Stimulated activated effector memory CD8-positive, alpha-beta T cell treated with anti-CD3 and anti-CD28 coated beads, Interleukin-12 subunit alpha, Interleukin-12 subunit beta, amount 100 ng/mL, for 72 hours (primary cell): ENCODE measurements at regions not wholly inside any gene's neighbourhood (a gene's known extent, or its start where the extent isn't known, plus 50 kb on each side); places are given as distances from the start of the nearest gene placed in this dataset.
"Not testable (repeated sequence)": the region's sequence is repeated elsewhere in the genome, so short reads cannot be mapped to it uniquely, and the experiment has no call there.

Experiments
- ATAC-seq: fragments of 150-1000 bp; cut with Tn5 transposase; 2 replicates; pipeline ENCODE4 v1.10.0; 2021
- DNase-seq, 2 donors: peaks; one replicate each; pipeline ENCODE4 v3.0.0; 2021 to 2022; ENCODE audit warnings: low spot score in 2 of 2
- H3K27ac Mint-ChIP-seq: one replicate; pipeline ENCODE4 v1.8.0; 2022; ENCODE audit warnings: mild to moderate bottlenecking, mixed read lengths
- H3K36me3 Mint-ChIP-seq: one replicate; pipeline ENCODE4 v1.8.0; 2022; ENCODE audit warnings: mild to moderate bottlenecking, mixed read lengths
- H3K4me1 Mint-ChIP-seq: one replicate; pipeline ENCODE4 v1.8.0; 2022; ENCODE audit warnings: mixed read lengths
- H3K4me3 Mint-ChIP-seq: one replicate; pipeline ENCODE4 v1.8.0; 2022; ENCODE audit warnings: mild to moderate bottlenecking, mixed read lengths
- H3K9me3 Mint-ChIP-seq: one replicate; pipeline ENCODE4 v1.8.0; 2022; ENCODE audit warnings: mixed read lengths

- Mint-ChIP-seq H3K27ac (no peak overlapping the region), H3K4me1 (no peaks in the 10 kb centered on the region), H3K9me3 (peaks cover 2% of the 10 kb centered on the region), H3K36me3 (no peaks in the 10 kb centered on the region), H3K4me3 (no peak overlapping the region)
- ATAC-seq (no peak), DNase-seq (no peak)
These were observed 82.2 kb downstream of the FZD1 start for GRCh38 chr7:91346426-91346825.

GRCh38 chr7:91347290-91347689 lies 83.1 kb downstream of the FZD1 start:
- Mint-ChIP-seq H3K36me3 (no peaks in the 10 kb centered on the region), H3K4me1 (no peaks in the 10 kb centered on the region), H3K27ac (no peak overlapping the region), H3K4me3 (no peak overlapping the region), H3K9me3 (peaks cover 2% of the 10 kb centered on the region)
- ATAC-seq (no peak), DNase-seq (no peak)

- H3K36me3 Mint-ChIP-seq = no peaks in the 10 kb centered on the region
- peaks cover 2% of the 10 kb centered on the region for H3K9me3 Mint-ChIP-seq
These were observed 84.5 kb downstream of the FZD1 start for GRCh38 chr7:91348711-91349110.

GRCh38 chr7:91351374-91351773 lies 87.1 kb downstream of the FZD1 start:
- DNase-seq (no peak), ATAC-seq (no peak)
- no peak overlapping the region for H3K27ac Mint-ChIP-seq
- H3K9me3 Mint-ChIP-seq = peaks cover 2% of the 10 kb centered on the region
- no peaks in the 10 kb centered on the region for H3K36me3 Mint-ChIP-seq
- no peak overlapping the region for H3K4me3 Mint-ChIP-seq
- H3K4me1 Mint-ChIP-seq = no peaks in the 10 kb centered on the region

More at GRCh38 chr7:91348711-91349110, 84.5 kb downstream of the FZD1 start:
- no peak overlapping the region for H3K27ac Mint-ChIP-seq
- H3K4me1 Mint-ChIP-seq = no peaks in the 10 kb centered on the region
- no peak for ATAC-seq
- no peak for DNase-seq
- H3K4me3 Mint-ChIP-seq = no peak overlapping the region

- DNase-seq (no peak), ATAC-seq (no peak)
- Mint-ChIP-seq H3K4me1 (no peaks in the 10 kb centered on the region), H3K9me3 (peaks cover 2% of the 10 kb centered on the region), H3K36me3 (no peaks in the 10 kb centered on the region), H3K4me3 (no peak overlapping the region), H3K27ac (no peak overlapping the region)
These were observed 87.9 kb downstream of the FZD1 start for GRCh38 chr7:91352091-91352490.

- ATAC-seq (no peak), DNase-seq (no peak)
- no peak overlapping the region for H3K27ac Mint-ChIP-seq
- no peaks in the 10 kb centered on the region for H3K36me3 Mint-ChIP-seq
- no peaks in the 10 kb centered on the region for H3K9me3 Mint-ChIP-seq
- no peaks in the 10 kb centered on the region for H3K4me1 Mint-ChIP-seq
- no peak overlapping the region for H3K4me3 Mint-ChIP-seq
These were observed 89.6 kb downstream of the FZD1 start for GRCh38 chr7:91353848-91354247.

- no peaks in the 10 kb centered on the region for H3K36me3 Mint-ChIP-seq
- no peaks in the 10 kb centered on the region for H3K9me3 Mint-ChIP-seq
- ATAC-seq (no peak), DNase-seq (no peak)
- no peak overlapping the region for H3K4me3 Mint-ChIP-seq
- H3K27ac Mint-ChIP-seq = no peak overlapping the region
- no peaks in the 10 kb centered on the region for H3K4me1 Mint-ChIP-seq
These were observed 91.6 kb downstream of the FZD1 start for GRCh38 chr7:91355695-91356435.

- ATAC-seq (no peak), DNase-seq (no peak)
- peaks cover 3% of the 10 kb centered on the region for H3K9me3 Mint-ChIP-seq
- H3K27ac Mint-ChIP-seq = no peak overlapping the region
- H3K4me1 Mint-ChIP-seq = no peaks in the 10 kb centered on the region
- no peak overlapping the region for H3K4me3 Mint-ChIP-seq
- H3K36me3 Mint-ChIP-seq = no peaks in the 10 kb centered on the region
These were observed 92.7 kb downstream of the FZD1 start for GRCh38 chr7:91356915-91357314.

GRCh38 chr7:91357379-91357778 lies 93.1 kb downstream of the FZD1 start:
- H3K4me3 Mint-ChIP-seq = no peak overlapping the region
- no peak overlapping the region for H3K27ac Mint-ChIP-seq
- DNase-seq = no peak
- no peaks in the 10 kb centered on the region for H3K36me3 Mint-ChIP-seq
- H3K4me1 Mint-ChIP-seq = no peaks in the 10 kb centered on the region
- peaks cover 3% of the 10 kb centered on the region for H3K9me3 Mint-ChIP-seq
- ATAC-seq = no peak

GRCh38 chr7:91357901-91358300 lies 93.7 kb downstream of the FZD1 start:
- no peak for DNase-seq
- Mint-ChIP-seq H3K4me3 (no peak overlapping the region), H3K4me1 (no peaks in the 10 kb centered on the region), H3K36me3 (no peaks in the 10 kb centered on the region), H3K27ac (no peak overlapping the region), H3K9me3 (peaks cover 4% of the 10 kb centered on the region)
- no peak for ATAC-seq

GRCh38 chr7:91358303-91358702 lies 94.1 kb downstream of the FZD1 start:
- ATAC-seq = no peak
- no peak for DNase-seq
- no peaks in the 10 kb centered on the region for H3K4me1 Mint-ChIP-seq
- peaks cover 6% of the 10 kb centered on the region for H3K9me3 Mint-ChIP-seq
- no peaks in the 10 kb centered on the region for H3K36me3 Mint-ChIP-seq
- H3K4me3 Mint-ChIP-seq = no peak overlapping the region
- H3K27ac Mint-ChIP-seq = no peak overlapping the region

- not testable (repeated sequence) for ATAC-seq
These were observed 100.9 kb downstream of the FZD1 start for GRCh38 chr7:91365097-91365496.

GRCh38 chr7:91366091-91366490 lies 101.9 kb downstream of the FZD1 start:
- Mint-ChIP-seq H3K4me3 (no peak overlapping the region), H3K4me1 (no peaks in the 10 kb centered on the region), H3K27ac (no peak overlapping the region), H3K9me3 (peaks cover 9% of the 10 kb centered on the region), H3K36me3 (no peaks in the 10 kb centered on the region)
- no peak for DNase-seq
- no peak for ATAC-seq

More at GRCh38 chr7:91365097-91365496, 100.9 kb downstream of the FZD1 start:
- not testable (repeated sequence) for H3K9me3 Mint-ChIP-seq, H3K36me3 Mint-ChIP-seq, H3K27ac Mint-ChIP-seq, H3K4me1 Mint-ChIP-seq, DNase-seq, H3K4me3 Mint-ChIP-seq

- H3K4me1 Mint-ChIP-seq = no peaks in the 10 kb centered on the region
- H3K4me3 Mint-ChIP-seq = no peak overlapping the region
- H3K27ac Mint-ChIP-seq = no peak overlapping the region
- ATAC-seq = no peak
- DNase-seq = no peak
- H3K36me3 Mint-ChIP-seq = no peaks in the 10 kb centered on the region
- H3K9me3 Mint-ChIP-seq = peaks cover 5% of the 10 kb centered on the region
These were observed 103.8 kb downstream of the FZD1 start for GRCh38 chr7:91367812-91368578.

GRCh38 chr7:91372323-91372722 lies 108.1 kb downstream of the FZD1 start:
- DNase-seq = no peak
- no peak for ATAC-seq

More at GRCh38 chr7:91372323-91372722, 108.1 kb downstream of the FZD1 start:
- no peak overlapping the region for H3K27ac Mint-ChIP-seq
- no peaks in the 10 kb centered on the region for H3K4me1 Mint-ChIP-seq
- no peak overlapping the region for H3K4me3 Mint-ChIP-seq
- peaks cover 7% of the 10 kb centered on the region for H3K9me3 Mint-ChIP-seq
- H3K36me3 Mint-ChIP-seq = no peaks in the 10 kb centered on the region
